GM13976 (cell line): ENCODE measurements at regions not wholly inside any gene's neighbourhood (a gene's known extent, or its start where the extent isn't known, plus 50 kb on each side); places are given as distances from the start of the nearest gene placed in this dataset.

Experiments
- DNase-seq: peaks from one replicate; pipeline ENCODE4 v3.0.0; 2012; ENCODE audit warnings: low spot score
- CTCF ChIP-seq: IDR thresholded peaks from 2 replicates; pipeline ENCODE4 v1.5.1; 2012; ENCODE audit warnings: borderline replicate concordance, mild to moderate bottlenecking; ENCODE audit not compliant: insufficient read depth; ENCODE audit errors: extremely low read depth, missing control alignments, control extremely low read depth
- in situ Hi-C: fragments of 300-500 bp; cut with MboI; formaldehyde crosslinking; loops from one replicate; pipeline ENCODE4 v1.12.0; 2022; ENCODE audit warnings: low sequenced_read_pairs, mixed read lengths, inconsistent platforms; ENCODE audit not compliant: unreplicated experiment

- no peak for TF ChIP-seq CTCF
- DNase-seq, result no peak
- in situ Hi-C loops, result no loop called here
These were observed 708.6 kb upstream of the KLHL1 start for GRCh38 chr13:70816853-70817252.

- no peak for DNase-seq
- TF ChIP-seq CTCF, result no peak
- in situ Hi-C loops, result no loop called here
These were observed 706.4 kb upstream of the KLHL1 start for GRCh38 chr13:70814684-70815083.

- in situ Hi-C loops, result no loop called here
- DNase-seq, result no peak
- TF ChIP-seq CTCF, result no peak
These were observed 704.2 kb upstream of the KLHL1 start for GRCh38 chr13:70812481-70812880.

GRCh38 chr13:70809588-70809987 lies 701.3 kb upstream of the KLHL1 start:
- TF ChIP-seq CTCF, result no peak
- in situ Hi-C loops, result no loop called here

GRCh38 chr13:70798385-70798784 lies 690.1 kb upstream of the KLHL1 start:
- no peak for TF ChIP-seq CTCF
- in situ Hi-C loops, result no loop called here
- DNase-seq, result no peak

More at GRCh38 chr13:70809588-70809987, 701.3 kb upstream of the KLHL1 start:
- no peak for DNase-seq

GRCh38 chr13:70795484-70795883 lies 687.2 kb upstream of the KLHL1 start:
- TF ChIP-seq CTCF, result no peak
- no peak for DNase-seq
- in situ Hi-C loops, result no loop called here

- in situ Hi-C loops, result no loop called here
- DNase-seq, result no peak
- TF ChIP-seq CTCF, result no peak
These were observed 683.9 kb upstream of the KLHL1 start for GRCh38 chr13:70792121-70792520.
